ENCODE measurements at regions not wholly inside any gene's neighbourhood (a gene's known extent, or its start where the extent isn't known, plus 50 kb on each side); places are given as distances from the start of the nearest gene placed in this dataset.

DNA sequence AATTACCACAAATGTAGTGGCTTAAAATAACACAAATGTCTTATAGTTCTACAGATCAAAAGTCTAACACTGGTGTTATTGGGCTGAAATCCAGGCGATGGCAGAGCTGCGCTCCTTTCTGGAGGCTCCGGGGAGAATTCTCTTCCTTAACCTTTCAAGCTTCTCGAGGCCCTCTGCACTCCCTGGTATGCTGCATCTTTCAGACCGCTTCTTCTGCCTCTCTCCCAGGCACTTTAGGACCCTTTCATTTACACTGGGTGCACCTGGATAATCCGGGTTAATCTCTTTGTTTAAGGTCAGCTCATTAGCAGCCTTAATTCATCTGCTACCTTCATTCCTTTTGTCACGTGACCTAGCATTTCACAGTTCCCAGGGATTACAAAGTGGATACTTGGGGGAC lies 211.3 kb upstream of the RFC3 start:
- in situ Hi-C loops (cut with HindIII; ENCODE audit: low pct_ligation_motif_present, low sequenced_read_pairs): no loop called here
- TF ChIP-seq, protein P1, sequence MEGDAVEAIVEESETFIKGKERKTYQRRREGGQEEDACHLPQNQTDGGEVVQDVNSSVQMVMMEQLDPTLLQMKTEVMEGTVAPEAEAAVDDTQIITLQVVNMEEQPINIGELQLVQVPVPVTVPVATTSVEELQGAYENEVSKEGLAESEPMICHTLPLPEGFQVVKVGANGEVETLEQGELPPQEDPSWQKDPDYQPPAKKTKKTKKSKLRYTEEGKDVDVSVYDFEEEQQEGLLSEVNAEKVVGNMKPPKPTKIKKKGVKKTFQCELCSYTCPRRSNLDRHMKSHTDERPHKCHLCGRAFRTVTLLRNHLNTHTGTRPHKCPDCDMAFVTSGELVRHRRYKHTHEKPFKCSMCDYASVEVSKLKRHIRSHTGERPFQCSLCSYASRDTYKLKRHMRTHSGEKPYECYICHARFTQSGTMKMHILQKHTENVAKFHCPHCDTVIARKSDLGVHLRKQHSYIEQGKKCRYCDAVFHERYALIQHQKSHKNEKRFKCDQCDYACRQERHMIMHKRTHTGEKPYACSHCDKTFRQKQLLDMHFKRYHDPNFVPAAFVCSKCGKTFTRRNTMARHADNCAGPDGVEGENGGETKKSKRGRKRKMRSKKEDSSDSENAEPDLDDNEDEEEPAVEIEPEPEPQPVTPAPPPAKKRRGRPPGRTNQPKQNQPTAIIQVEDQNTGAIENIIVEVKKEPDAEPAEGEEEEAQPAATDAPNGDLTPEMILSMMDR (IDR thresholded peaks at IDR 0.05; ENCODE audit: low read depth, low read length, missing control alignments): peak; percentile 40
- Histone ChIP-seq H3K36me3 (replicated peaks) (no peaks in the 10 kb centered on the region), H3K4me3 (ENCODE audit: low read depth, low read length) (no peak overlapping the region), H3K27me3 (replicated peaks) (no peaks in the 10 kb centered on the region), H3K27ac (no peak overlapping the region)
- DNase-seq: no peak

DNA sequence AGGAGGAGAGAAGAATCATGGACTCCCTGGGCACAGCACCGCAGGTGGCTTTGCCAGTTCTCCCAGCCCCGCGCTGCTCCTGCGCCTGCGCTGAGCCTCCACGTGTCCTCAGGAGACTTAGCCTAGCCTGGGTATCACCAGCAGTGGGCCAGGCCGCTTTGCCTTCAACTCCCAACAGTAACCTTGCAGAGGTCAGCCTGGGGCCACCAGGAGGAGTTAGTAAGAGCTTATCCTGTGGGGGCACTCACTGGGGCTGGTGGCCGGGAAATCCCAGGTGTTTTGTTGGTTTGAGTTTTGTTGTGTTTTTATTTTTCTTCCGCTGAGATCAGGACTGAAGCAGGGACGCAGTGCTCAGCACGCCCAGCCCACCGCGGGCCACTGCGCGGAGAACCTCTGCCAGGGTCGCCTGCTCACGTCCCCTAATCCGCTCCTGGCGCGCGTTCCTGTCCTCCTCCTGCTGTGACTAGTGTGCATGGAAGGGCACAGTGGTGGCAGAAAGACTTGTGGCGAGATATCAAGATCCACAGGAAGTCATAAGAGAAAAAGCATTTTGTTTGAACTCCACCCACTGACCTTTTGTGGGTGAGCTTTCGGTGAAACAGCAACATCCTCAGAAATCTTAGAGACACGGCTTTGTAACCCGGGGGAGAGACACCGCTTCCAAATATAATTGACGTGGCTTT lies 207.4 kb upstream of the RFC3 start:
- H3K27me3 ChIP-seq (replicated peaks): no peaks in the 10 kb centered on the region
- no peak overlapping the region for H3K27ac ChIP-seq
- H3K36me3 ChIP-seq (replicated peaks): no peaks in the 10 kb centered on the region
- peak overlapping the region; percentile 43 for H3K4me3 ChIP-seq (ENCODE audit: low read depth, low read length)
- TF ChIP-seq, protein P1 (IDR thresholded peaks at IDR 0.05; ENCODE audit: low read depth, low read length, missing control alignments): peak; percentile 8
- DNase-seq: no peak
- in situ Hi-C loops (cut with HindIII; ENCODE audit: low pct_ligation_motif_present, low sequenced_read_pairs): no loop called here

DNA sequence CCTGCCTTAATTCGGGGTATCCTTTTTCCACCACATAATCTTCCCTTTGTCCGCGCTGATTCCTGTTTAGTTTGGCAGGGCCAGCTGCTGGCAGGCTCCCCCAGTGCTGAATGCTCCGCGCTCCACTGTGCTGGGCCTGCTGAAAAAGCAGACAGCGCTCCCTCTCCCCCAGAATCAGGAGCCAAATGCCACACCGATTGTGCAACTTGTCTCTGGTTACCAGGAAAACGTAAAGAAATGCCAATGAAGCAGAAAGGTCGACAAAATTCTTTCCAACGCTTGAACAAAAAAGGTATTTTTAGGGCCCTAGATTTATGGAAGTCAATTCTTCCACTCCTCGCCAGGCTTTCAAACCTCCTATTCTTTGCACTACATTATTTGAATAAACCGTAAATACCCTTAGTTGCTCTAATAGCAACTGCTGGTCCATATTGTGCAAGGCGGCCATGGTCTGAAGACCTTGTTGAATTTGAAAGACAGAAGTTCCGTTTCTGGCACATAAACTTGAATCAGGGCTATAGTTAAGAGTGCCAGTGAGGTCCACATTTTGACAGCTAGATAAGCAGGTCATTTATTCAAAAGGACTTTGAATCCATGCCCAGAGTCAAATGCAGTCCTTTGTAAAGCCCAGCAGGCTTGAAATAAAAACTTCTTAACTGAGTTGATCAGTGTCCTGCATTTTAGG lies 206.7 kb upstream of the RFC3 start:
- peak; percentile 53 for DNase-seq
- H3K27ac ChIP-seq: no peak overlapping the region
- in situ Hi-C loops (cut with HindIII; ENCODE audit: low pct_ligation_motif_present, low sequenced_read_pairs): no loop called here
- peak overlapping the region; percentile 43 for H3K4me3 ChIP-seq (ENCODE audit: low read depth, low read length)
- no peaks in the 10 kb centered on the region for H3K36me3 ChIP-seq (replicated peaks)
- no peaks in the 10 kb centered on the region for H3K27me3 ChIP-seq (replicated peaks)
- TF ChIP-seq, protein P1 (IDR thresholded peaks at IDR 0.05; ENCODE audit: low read depth, low read length, missing control alignments): peak; percentile 2

DNA sequence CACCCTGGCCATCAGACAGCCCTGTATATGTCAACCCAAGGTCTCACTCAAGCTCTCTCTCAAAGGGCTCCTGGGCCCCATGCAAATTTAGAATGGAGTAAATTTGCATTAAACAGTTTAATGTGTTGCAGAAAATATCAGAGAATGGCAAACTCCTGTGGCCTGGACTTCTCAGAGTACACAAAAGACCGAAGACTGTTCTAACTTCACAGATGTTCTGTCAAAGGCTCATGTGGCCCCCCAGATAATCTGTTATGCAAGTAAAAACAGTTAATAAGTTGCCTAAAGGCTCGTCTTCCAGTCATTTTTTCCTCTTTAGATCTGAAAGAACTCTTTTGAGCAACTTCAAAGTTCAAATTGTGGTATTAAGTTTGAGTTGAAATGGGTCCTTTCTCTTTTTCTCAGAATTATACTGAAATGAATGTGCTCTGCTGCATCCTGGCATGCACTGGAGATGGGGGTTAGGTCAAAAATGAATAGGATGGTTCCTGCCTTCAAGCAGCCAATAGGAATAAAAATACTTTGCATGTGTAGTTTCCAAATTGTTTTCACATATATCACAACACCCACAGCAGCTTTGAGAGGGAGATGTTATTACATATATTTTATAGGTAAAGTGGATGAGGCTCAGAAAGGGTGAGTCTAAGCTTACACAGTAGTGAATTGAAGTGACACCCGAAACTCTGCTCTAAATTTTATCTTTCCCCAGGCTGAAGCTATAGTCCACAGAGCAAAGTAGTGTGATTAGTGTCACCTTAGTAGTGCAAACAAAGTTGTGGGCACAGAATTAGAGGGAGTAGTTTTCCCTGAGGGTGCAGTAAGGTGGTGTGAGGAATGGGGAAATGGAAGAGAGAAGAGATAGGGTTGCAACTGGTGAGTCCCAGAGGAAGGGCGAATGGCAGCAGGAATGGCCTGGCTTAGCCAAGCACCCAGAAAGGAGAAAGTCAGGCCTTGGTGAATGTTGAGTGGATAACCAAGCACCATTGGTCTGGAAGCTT lies 205.0 kb upstream of the RFC3 start:
- Histone ChIP-seq H3K36me3 (replicated peaks) (no peaks in the 10 kb centered on the region), H3K27me3 (replicated peaks) (no peaks in the 10 kb centered on the region), H3K27ac (no peak overlapping the region), H3K4me3 (ENCODE audit: low read depth, low read length) (no peak overlapping the region)
- TF ChIP-seq, protein P1 (IDR thresholded peaks at IDR 0.05; ENCODE audit: low read depth, low read length, missing control alignments): no peak
- in situ Hi-C loops (cut with HindIII; ENCODE audit: low pct_ligation_motif_present, low sequenced_read_pairs): no loop called here
- no peak for DNase-seq

DNA sequence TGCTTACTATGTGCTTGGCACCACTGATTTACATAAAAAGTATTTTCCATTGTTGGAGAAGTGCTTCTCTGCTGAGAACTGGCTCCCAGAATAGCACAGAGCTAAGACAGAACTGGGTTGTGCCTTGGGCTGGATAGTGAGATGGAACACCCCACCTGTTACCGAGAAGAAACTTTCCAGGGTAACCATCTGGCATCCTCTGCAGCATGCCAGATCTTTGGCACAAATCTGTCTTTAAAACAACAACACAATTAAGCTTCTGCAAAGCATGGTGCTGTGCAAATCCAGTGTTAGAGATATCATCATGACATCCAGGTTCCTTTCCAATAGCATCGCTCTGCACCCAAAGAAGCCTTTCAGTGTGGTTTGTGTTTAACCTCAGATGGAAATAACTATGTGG lies 202.5 kb upstream of the RFC3 start:
- TF ChIP-seq, protein P1 (IDR thresholded peaks at IDR 0.05; ENCODE audit: low read depth, low read length, missing control alignments): no peak
- Histone ChIP-seq H3K4me3 (ENCODE audit: low read depth, low read length) (no peak overlapping the region), H3K27ac (no peak overlapping the region), H3K36me3 (replicated peaks) (no peaks in the 10 kb centered on the region), H3K27me3 (replicated peaks) (no peaks in the 10 kb centered on the region)
- no peak for DNase-seq
- in situ Hi-C loops (cut with HindIII; ENCODE audit: low pct_ligation_motif_present, low sequenced_read_pairs): no loop called here
